Sigmoid colon (tissue), 6 donors: ENCODE measurements at regions not wholly inside any gene's neighbourhood (a gene's known extent, or its start where the extent isn't known, plus 50 kb on each side); places are given as distances from the start of the nearest gene placed in this dataset.

Source experiments
- DNase-seq: peaks from one replicate; pipeline ENCODE4 v3.0.0-alpha.2; 2019
- H3K27ac ChIP-seq, 4 donors: fragments of 200-600 bp; sonication (generic); one replicate each; pipeline ENCODE4 v1.5.1; 2016 to 2019; ENCODE audit warnings: mild to moderate bottlenecking in 1 of 4
- H3K27me3 ChIP-seq, 3 donors: fragments of 200-600 bp; sonication (generic); one replicate each; pipeline ENCODE4 v1.5.1; 2019; ENCODE audit warnings: mild to moderate bottlenecking in 1 of 3
- H3K36me3 ChIP-seq, 4 donors: fragments of 200-600 bp; sonication (generic); one replicate each; pipeline ENCODE4 v1.5.1; 2016 to 2019
- H3K4me1 ChIP-seq, 4 donors: fragments of 200-600 bp; sonication (generic); one replicate each; pipeline ENCODE4 v1.5.1; 2017 to 2019
- H3K4me3 ChIP-seq, 4 donors: fragments of 200-600 bp; sonication (generic); one replicate each; pipeline ENCODE4 v1.5.1; 2017 to 2019; ENCODE audit warnings: mild to moderate bottlenecking in 2 of 4, moderate library complexity in 1 of 4
- H3K9me3 ChIP-seq, 4 donors: fragments of 200-600 bp in 3 of 4; sonication (generic) in 3 of 4; one replicate each; pipeline versions ENCODE4 v1.5.1 to v1.6.1; 2013 to 2019
- CTCF ChIP-seq, 4 experiments: fragments of 450-650 bp in 3 of 4; fragments of 200-600 bp in 1 of 4; IDR thresholded peaks; one replicate each; pipeline ENCODE4 v1.5.1; 2016 to 2019; ENCODE audit warnings: antibody characterized with exemption in 4 of 4, mild to moderate bottlenecking in 3 of 4, moderate library complexity in 2 of 4
- EP300 ChIP-seq, 4 donors: sonication (generic); formaldehyde crosslinking; IDR thresholded peaks; one replicate each; pipeline ENCODE4 v1.6.1; 2017; ENCODE audit warnings: antibody characterized with exemption in 4 of 4
- POLR2A ChIP-seq, 2 donors: fragments of 450-650 bp; IDR thresholded peaks; one replicate each; pipeline ENCODE4 v1.6.1; 2016; ENCODE audit warnings: antibody characterized with exemption in 2 of 2, mild to moderate bottlenecking in 2 of 2, moderate library complexity in 2 of 2
- POLR2AphosphoS5 ChIP-seq, 4 donors: sonication (generic); formaldehyde crosslinking; IDR thresholded peaks; one replicate each; pipeline ENCODE4 v1.6.1; 2017; ENCODE audit warnings: antibody characterized with exemption in 4 of 4
- WGBS, 2 donors: extraction: QIAGEN DNeasy Blood & Tissue Kit; methylation state at CpG; one replicate each; pipeline ENCODE4 v1.1.7; 2013; 5-methylcytosine and 5-hydroxymethylcytosine counted together
- intact Hi-C: fragments of 100-400 bp; cut with DNase I; formaldehyde crosslinking; loops from one replicate; pipeline ENCODE4 v1.15.1; 2023
- donor health status: healthy with polysubstance abuse.
- donor health status: healthy.

GRCh38 chr2:128380961-128381938, 62.6 kb upstream of the HS6ST1 start:
- no peak overlapping the region for H3K27ac ChIP-seq
- intact Hi-C loops: no loop called here
- H3K36me3 ChIP-seq: no peaks in the 10 kb centered on the region

GRCh38 chr2:128384446-128384845, 65.8 kb upstream of the HS6ST1 start:
- H3K4me3 ChIP-seq: no peak overlapping the region
- no peak overlapping the region for H3K27ac ChIP-seq
- WGBS, 2 donors: 94 to 97% methylated on average over 10 of the region's 10 CpGs
- intact Hi-C loops: no loop called here
- DNase-seq: peak; percentile 39
- TF ChIP-seq CTCF (IDR thresholded peaks at IDR 0.05): no peak
- no peak for TF ChIP-seq EP300 (IDR thresholded peaks at IDR 0.05)
- no peak for TF ChIP-seq POLR2AphosphoS5 (IDR thresholded peaks at IDR 0.05)
- no peak for TF ChIP-seq POLR2A (IDR thresholded peaks at IDR 0.05)
- no peaks in the 10 kb centered on the region for H3K27me3 ChIP-seq
- H3K9me3 ChIP-seq: no peaks in the 10 kb centered on the region
- peaks cover 0 to 21% (median 19%) of the 10 kb centered on the region in 4 donors for H3K4me1 ChIP-seq
- H3K36me3 ChIP-seq: no peaks in the 10 kb centered on the region

More at GRCh38 chr2:128380961-128381938, 62.6 kb upstream of the HS6ST1 start:
- peaks cover 0 to 52% (median 50%) of the 10 kb centered on the region in 4 donors for H3K4me1 ChIP-seq
- H3K9me3 ChIP-seq: no peaks in the 10 kb centered on the region
- no peak overlapping the region for H3K4me3 ChIP-seq
- WGBS, 2 donors: 49 to 73% methylated on average over 18 of the region's 18 CpGs
- DNase-seq: peak; percentile 61
- no peaks in the 10 kb centered on the region for H3K27me3 ChIP-seq
- TF ChIP-seq CTCF (IDR thresholded peaks at IDR 0.05) (no peak), POLR2A (IDR thresholded peaks at IDR 0.05) (no peak), EP300 (IDR thresholded peaks at IDR 0.05) (no peak), POLR2AphosphoS5 (IDR thresholded peaks at IDR 0.05) (no peak)

- no peaks in the 10 kb centered on the region for H3K36me3 ChIP-seq
- intact Hi-C loops: no loop called here
- 76 to 88% methylated on average over 10 of the region's 10 CpGs for WGBS, 2 donors
- H3K9me3 ChIP-seq: no peaks in the 10 kb centered on the region
- no peak overlapping the region for H3K27ac ChIP-seq
- no peak overlapping the region for H3K4me3 ChIP-seq
- TF ChIP-seq EP300 (IDR thresholded peaks at IDR 0.05): no peak
- TF ChIP-seq CTCF (IDR thresholded peaks at IDR 0.05): no peak
- TF ChIP-seq POLR2AphosphoS5 (IDR thresholded peaks at IDR 0.05): no peak
- TF ChIP-seq POLR2A (IDR thresholded peaks at IDR 0.05): no peak
- peak; percentile 60 for DNase-seq
- no peaks in the 10 kb centered on the region for H3K27me3 ChIP-seq
- peaks cover 0 to 15% (median 14%) of the 10 kb centered on the region in 4 donors for H3K4me1 ChIP-seq
Measured at GRCh38 chr2:128384956-128385355, 66.3 kb upstream of the HS6ST1 start.

- H3K36me3 ChIP-seq: no peaks in the 10 kb centered on the region
- DNase-seq: peak; percentile 34
- no peak for TF ChIP-seq CTCF (IDR thresholded peaks at IDR 0.05)
- TF ChIP-seq POLR2A (IDR thresholded peaks at IDR 0.05): no peak
- TF ChIP-seq EP300 (IDR thresholded peaks at IDR 0.05): no peak
- WGBS, 2 donors: 88 to 90% methylated on average over 7 of the region's 7 CpGs
- H3K27ac ChIP-seq: no peak overlapping the region
- no peaks in the 10 kb centered on the region for H3K27me3 ChIP-seq
- H3K4me3 ChIP-seq: no peak overlapping the region
- peaks cover 0 to 11% (median 10%) of the 10 kb centered on the region in 4 donors for H3K4me1 ChIP-seq
- H3K9me3 ChIP-seq: no peaks in the 10 kb centered on the region
- intact Hi-C loops: no loop called here
Measured at GRCh38 chr2:128385365-128385764, 66.7 kb upstream of the HS6ST1 start.
